ENCODE measurements at regions not wholly inside any gene's neighbourhood (a gene's known extent, or its start where the extent isn't known, plus 50 kb on each side); places are given as distances from the start of the nearest gene placed in this dataset.

DNA sequence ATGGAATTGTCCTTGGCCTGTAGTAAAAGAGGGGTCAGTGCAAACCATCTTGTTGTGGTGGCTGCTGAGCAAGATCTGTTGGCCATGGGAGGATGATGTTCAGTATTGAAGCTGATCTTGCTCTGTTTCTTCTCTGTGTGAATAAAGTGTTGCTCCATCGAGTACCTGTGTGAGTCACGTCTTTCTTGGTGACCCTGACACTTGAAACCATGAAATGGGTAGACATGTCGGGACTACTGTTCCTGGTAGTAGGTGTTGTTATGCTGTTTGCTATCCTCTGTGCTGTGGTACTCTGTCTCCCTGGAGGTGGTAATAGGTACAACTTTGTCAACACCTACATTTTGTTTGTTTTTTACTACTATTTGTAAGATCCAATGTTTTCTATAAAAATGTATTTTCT, 330.6 kb downstream of the MDFIC start:
- no peak for TF ChIP-seq EZH2 (IDR thresholded peaks at IDR 0.05; ENCODE audit: insufficient read depth, poor library complexity, severe bottlenecking)
- TF ChIP-seq EZH2phosphoT487 (IDR thresholded peaks at IDR 0.05; ENCODE audit: insufficient read depth, low read depth): no peak
- Histone ChIP-seq H3K9me3 (ENCODE audit: low read depth) (no peaks in the 10 kb centered on the region), H3K27ac (no peak overlapping the region), H3K9me2 (ENCODE audit: insufficient read depth) (no peaks in the 10 kb centered on the region), H4K20me1 (ENCODE audit: insufficient read depth) (no peaks in the 10 kb centered on the region), H3K4me1 (ENCODE audit: insufficient read depth) (0 out of 2 replicates have a peak, but pooled peaks cover 6% of the 10 kb centered on the region), H3K36me3 (ENCODE audit: low read depth) (no peaks in the 10 kb centered on the region), H3K27me3 (replicated peaks; ENCODE audit: insufficient read depth) (no peaks in the 10 kb centered on the region), H3F3A (ENCODE audit: insufficient read depth) (no peaks in the 10 kb centered on the region), H3K4me2 (ENCODE audit: unreplicated experiment) (no peak overlapping the region), H2AFZ (no peak overlapping the region), H3K9ac (no peak overlapping the region), H3K79me2 (ENCODE audit: insufficient read depth) (no peaks in the 10 kb centered on the region), H3K4me3 (no peak overlapping the region)
- in situ Hi-C loops (cut with MboI): no loop called here
- DNase-seq: no peak
- 92 to 99% methylated on average over 3 of the region's 3 CpGs for WGBS, 2 experiments (ENCODE audit: low coverage in 1 of 2, low lambda C conversion rate in 2 of 2, missing lambda C conversion rate in 2 of 2)

DNA sequence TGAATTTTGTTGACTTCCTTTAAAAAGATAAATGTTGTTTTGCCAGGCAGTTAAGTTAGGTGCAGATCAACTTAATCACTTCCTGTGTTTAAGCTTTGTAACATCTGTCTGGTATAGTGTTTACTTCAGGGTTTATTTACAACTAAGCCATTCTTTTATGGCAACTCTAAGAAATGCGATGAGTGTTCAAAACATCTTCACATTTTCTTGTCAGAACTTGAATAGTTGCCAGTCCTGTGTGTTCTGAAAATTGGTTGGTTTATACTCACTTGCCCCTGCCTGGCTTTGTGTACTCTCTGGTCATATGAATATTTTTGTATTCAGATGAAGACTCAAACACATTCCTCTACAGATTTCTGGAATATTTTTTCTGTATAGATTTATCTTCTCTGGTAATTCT, 327.2 kb downstream of the MDFIC start:
- H3K79me2 ChIP-seq (ENCODE audit: insufficient read depth): no peaks in the 10 kb centered on the region
- H3K27me3 ChIP-seq (replicated peaks; ENCODE audit: insufficient read depth): no peaks in the 10 kb centered on the region
- DNase-seq: no peak
- no peaks in the 10 kb centered on the region for H3K9me2 ChIP-seq (ENCODE audit: insufficient read depth)
- no peaks in the 10 kb centered on the region for H3K9me3 ChIP-seq (ENCODE audit: low read depth)
- in situ Hi-C loops (cut with MboI): no loop called here
- H3F3A ChIP-seq (ENCODE audit: insufficient read depth): no peaks in the 10 kb centered on the region
- H3K36me3 ChIP-seq (ENCODE audit: low read depth): no peaks in the 10 kb centered on the region
- no peak overlapping the region for H3K27ac ChIP-seq
- no peak overlapping the region for H3K4me3 ChIP-seq
- TF ChIP-seq EZH2phosphoT487 (IDR thresholded peaks at IDR 0.05; ENCODE audit: insufficient read depth, low read depth) (no peak), EZH2 (IDR thresholded peaks at IDR 0.05; ENCODE audit: insufficient read depth, poor library complexity, severe bottlenecking) (no peak)
- 81 to 83% methylated on average over 1 of the region's 1 CpG for WGBS, 2 experiments (ENCODE audit: low coverage in 1 of 2, low lambda C conversion rate in 2 of 2, missing lambda C conversion rate in 2 of 2)
- 0 out of 2 replicates have a peak, but pooled peaks cover 6% of the 10 kb centered on the region for H3K4me1 ChIP-seq (ENCODE audit: insufficient read depth)
- no peaks in the 10 kb centered on the region for H4K20me1 ChIP-seq (ENCODE audit: insufficient read depth)
- H2AFZ ChIP-seq: 0 out of 2 replicates have a peak overlapping the region, but pooled peaks have one; percentile 5
- H3K4me2 ChIP-seq (ENCODE audit: unreplicated experiment): no peak overlapping the region
- no peak overlapping the region for H3K9ac ChIP-seq

DNA sequence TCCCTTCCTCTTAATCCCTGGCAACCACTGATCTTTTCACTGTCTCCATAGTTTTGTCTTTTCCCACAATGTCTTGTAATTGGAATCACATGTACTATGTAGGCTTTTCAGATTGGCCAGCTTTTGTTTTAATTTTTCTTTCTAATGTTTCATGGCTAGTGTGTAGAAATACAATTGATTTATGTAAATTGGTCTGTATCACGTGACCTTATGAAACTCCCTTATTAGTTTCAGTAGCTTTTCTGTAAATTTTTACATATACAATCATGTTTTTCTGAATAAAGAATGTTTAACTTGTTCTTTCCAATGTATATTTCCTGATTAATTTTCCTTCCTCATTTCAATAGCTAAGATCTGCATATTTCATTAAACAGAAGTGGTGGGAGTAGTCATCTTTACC, 319.3 kb downstream of the MDFIC start:
- no peak overlapping the region for H3K9ac ChIP-seq
- no peak for TF ChIP-seq EZH2 (IDR thresholded peaks at IDR 0.05; ENCODE audit: insufficient read depth, poor library complexity, severe bottlenecking)
- no peak for TF ChIP-seq EZH2phosphoT487 (IDR thresholded peaks at IDR 0.05; ENCODE audit: insufficient read depth, low read depth)
- H3K79me2 ChIP-seq (ENCODE audit: insufficient read depth): no peaks in the 10 kb centered on the region
- no peak overlapping the region for H3K4me3 ChIP-seq
- no peaks in the 10 kb centered on the region for H3K36me3 ChIP-seq (ENCODE audit: low read depth)
- no peaks in the 10 kb centered on the region for H3F3A ChIP-seq (ENCODE audit: insufficient read depth)
- no peaks in the 10 kb centered on the region for H3K27me3 ChIP-seq (replicated peaks; ENCODE audit: insufficient read depth)
- H3K9me3 ChIP-seq (ENCODE audit: low read depth): no peaks in the 10 kb centered on the region
- H3K4me2 ChIP-seq (ENCODE audit: unreplicated experiment): no peak overlapping the region
- in situ Hi-C loops (cut with MboI): no loop called here
- no peak overlapping the region for H2AFZ ChIP-seq
- 87 to 91% methylated on average over 1 of the region's 1 CpG for WGBS, 2 experiments (ENCODE audit: low coverage in 1 of 2, low lambda C conversion rate in 2 of 2, missing lambda C conversion rate in 2 of 2)
- H3K9me2 ChIP-seq (ENCODE audit: insufficient read depth): no peaks in the 10 kb centered on the region
- H3K4me1 ChIP-seq (ENCODE audit: insufficient read depth): no peaks in the 10 kb centered on the region; the same call in 1 of the 2 replicates
- DNase-seq: no peak
- H3K27ac ChIP-seq: no peak overlapping the region
- no peaks in the 10 kb centered on the region for H4K20me1 ChIP-seq (ENCODE audit: insufficient read depth)

DNA sequence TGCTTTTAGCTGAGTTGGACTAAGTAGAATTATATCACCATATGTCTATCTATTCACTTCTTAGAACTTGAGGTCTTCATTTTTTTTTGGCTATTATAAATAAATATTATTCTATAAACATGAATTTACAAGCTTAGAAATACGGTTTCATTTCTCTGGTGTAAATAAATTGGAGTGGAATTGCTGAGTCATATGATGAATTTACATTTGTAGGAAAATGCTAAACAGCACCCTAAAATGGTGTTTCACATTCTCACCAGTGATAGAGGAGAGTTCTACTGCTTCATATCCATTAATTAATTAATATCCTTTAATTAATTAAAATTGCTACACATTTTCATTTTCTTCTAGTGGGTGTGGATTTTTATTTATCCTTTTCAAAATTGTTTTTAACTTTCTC, 318.3 kb downstream of the MDFIC start:
- Histone ChIP-seq H3K4me3 (no peak overlapping the region), H3K9ac (no peak overlapping the region), H3F3A (ENCODE audit: insufficient read depth) (no peaks in the 10 kb centered on the region), H3K27ac (no peak overlapping the region), H2AFZ (no peak overlapping the region), H3K4me1 (ENCODE audit: insufficient read depth) (no peaks in the 10 kb centered on the region; the same call in 1 of the 2 replicates), H3K79me2 (ENCODE audit: insufficient read depth) (no peaks in the 10 kb centered on the region), H3K9me2 (ENCODE audit: insufficient read depth) (no peaks in the 10 kb centered on the region), H3K27me3 (replicated peaks; ENCODE audit: insufficient read depth) (no peaks in the 10 kb centered on the region), H4K20me1 (ENCODE audit: insufficient read depth) (no peaks in the 10 kb centered on the region), H3K9me3 (ENCODE audit: low read depth) (no peaks in the 10 kb centered on the region), H3K4me2 (ENCODE audit: unreplicated experiment) (no peak overlapping the region), H3K36me3 (ENCODE audit: low read depth) (no peaks in the 10 kb centered on the region)
- TF ChIP-seq EZH2 (IDR thresholded peaks at IDR 0.05; ENCODE audit: insufficient read depth, poor library complexity, severe bottlenecking) (no peak), EZH2phosphoT487 (IDR thresholded peaks at IDR 0.05; ENCODE audit: insufficient read depth, low read depth) (no peak)
- DNase-seq: peak; percentile 18
- WGBS, 2 experiments (ENCODE audit: low coverage in 1 of 2, low lambda C conversion rate in 2 of 2, missing lambda C conversion rate in 2 of 2): 41 to 57% methylated on average over 1 of the region's 1 CpG
- in situ Hi-C loops (cut with MboI): no loop called here

- WGBS, 2 experiments (ENCODE audit: low coverage in 1 of 2, low lambda C conversion rate in 2 of 2, missing lambda C conversion rate in 2 of 2): 90 to 91% methylated on average over 2 of the region's 2 CpGs
- H3F3A ChIP-seq (ENCODE audit: insufficient read depth): peaks cover 22% of the 10 kb centered on the region
- in situ Hi-C loops (cut with MboI): no loop called here
Observed at GRCh38 chr7:115235075-115235474, 313.2 kb downstream of the MDFIC start.

More at GRCh38 chr7:115235075-115235474, 313.2 kb downstream of the MDFIC start:
- Histone ChIP-seq H3K4me2 (ENCODE audit: unreplicated experiment) (no peak overlapping the region), H3K9me2 (ENCODE audit: insufficient read depth) (no peaks in the 10 kb centered on the region), H3K9me3 (ENCODE audit: low read depth) (no peaks in the 10 kb centered on the region), H2AFZ (no peak overlapping the region), H3K4me1 (ENCODE audit: insufficient read depth) (peaks cover 23% of the 10 kb centered on the region), H3K36me3 (ENCODE audit: low read depth) (no peaks in the 10 kb centered on the region), H3K79me2 (ENCODE audit: insufficient read depth) (no peaks in the 10 kb centered on the region), H3K9ac (no peak overlapping the region), H3K4me3 (no peak overlapping the region), H3K27ac (no peak overlapping the region), H3K27me3 (replicated peaks; ENCODE audit: insufficient read depth) (no peaks in the 10 kb centered on the region), H4K20me1 (ENCODE audit: insufficient read depth) (no peaks in the 10 kb centered on the region)
- TF ChIP-seq EZH2phosphoT487 (IDR thresholded peaks at IDR 0.05; ENCODE audit: insufficient read depth, low read depth) (no peak), EZH2 (IDR thresholded peaks at IDR 0.05; ENCODE audit: insufficient read depth, poor library complexity, severe bottlenecking) (no peak)
- DNase-seq: no peak

All from GM23248 (cell line).